Ammon's horn (tissue), 1 donor: ENCODE measurements at regions not wholly inside any gene's neighbourhood (a gene's known extent, or its start where the extent isn't known, plus 50 kb on each side); places are given as distances from the start of the nearest gene placed in this dataset.
"Not testable (repeated sequence)": the region's sequence is repeated elsewhere in the genome, so short reads cannot be mapped to it uniquely, and the experiment has no call there.

Experiments
- DNase-seq: peaks from one replicate; pipeline ENCODE4 v3.0.0-alpha.2; 2016; ENCODE audit warnings: low spot score

- DNase-seq = no peak
These were observed 71.0 kb downstream of the COQ2 start for GRCh38 chr4:83213640-83214039.

DNA sequence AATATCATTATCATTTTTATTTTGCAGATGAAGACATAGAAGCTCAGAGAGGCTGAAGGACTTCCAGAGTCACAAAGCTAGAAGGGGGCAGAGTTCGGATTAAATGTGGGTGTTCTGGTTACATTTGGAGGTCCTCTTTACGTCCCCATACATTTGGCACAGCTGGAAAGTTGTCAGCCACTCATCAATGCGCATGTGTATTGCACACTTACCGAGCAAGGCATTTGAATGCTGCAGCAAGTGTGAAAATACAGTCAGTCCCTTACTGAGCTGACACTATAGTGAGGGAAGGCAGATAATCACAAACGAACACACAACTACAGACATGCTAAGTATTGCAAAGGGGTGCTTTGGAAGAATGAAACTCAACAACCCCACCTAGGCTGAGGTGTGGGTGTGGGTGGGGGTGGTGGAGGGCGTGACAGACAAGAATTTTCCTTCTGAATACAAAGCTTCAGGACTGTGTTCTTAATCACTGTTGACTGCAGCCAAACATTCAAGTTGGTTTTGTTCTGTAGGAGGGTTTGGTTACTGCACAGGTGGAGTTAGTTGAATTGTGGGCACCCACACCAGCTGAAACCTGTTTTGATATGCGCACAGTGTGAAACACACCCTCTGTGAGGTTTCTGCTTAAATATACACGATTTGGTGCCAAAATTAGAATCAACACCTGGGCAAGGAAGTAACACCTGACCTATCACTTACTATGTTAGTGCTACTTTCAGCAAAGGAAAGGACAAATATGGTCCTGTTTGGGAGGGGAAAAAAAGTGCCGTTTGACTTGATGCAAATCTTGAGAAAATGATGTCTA is 72.4 kb downstream of the COQ2 start:
- DNase-seq = no peak

DNA sequence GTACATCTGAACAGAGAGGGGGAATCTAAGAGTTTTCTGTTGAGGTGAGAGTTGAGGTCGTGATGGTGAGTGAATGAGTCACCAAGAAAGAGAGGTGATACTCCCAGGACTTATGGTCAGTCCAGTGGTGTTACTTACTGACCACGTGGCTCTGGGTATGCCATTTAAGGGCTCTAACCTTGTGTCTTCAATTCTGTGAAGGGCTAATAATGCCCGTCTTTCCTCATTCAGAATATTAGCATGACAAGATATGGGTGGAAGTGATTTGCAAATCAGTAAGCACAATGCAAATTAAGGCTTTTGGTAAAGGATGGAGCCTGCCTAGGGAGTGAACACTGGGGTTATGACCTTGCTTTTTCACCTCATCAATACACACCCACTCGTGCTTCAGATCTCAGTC is 75.2 kb downstream of the COQ2 start:
- DNase-seq = no peak

DNA sequence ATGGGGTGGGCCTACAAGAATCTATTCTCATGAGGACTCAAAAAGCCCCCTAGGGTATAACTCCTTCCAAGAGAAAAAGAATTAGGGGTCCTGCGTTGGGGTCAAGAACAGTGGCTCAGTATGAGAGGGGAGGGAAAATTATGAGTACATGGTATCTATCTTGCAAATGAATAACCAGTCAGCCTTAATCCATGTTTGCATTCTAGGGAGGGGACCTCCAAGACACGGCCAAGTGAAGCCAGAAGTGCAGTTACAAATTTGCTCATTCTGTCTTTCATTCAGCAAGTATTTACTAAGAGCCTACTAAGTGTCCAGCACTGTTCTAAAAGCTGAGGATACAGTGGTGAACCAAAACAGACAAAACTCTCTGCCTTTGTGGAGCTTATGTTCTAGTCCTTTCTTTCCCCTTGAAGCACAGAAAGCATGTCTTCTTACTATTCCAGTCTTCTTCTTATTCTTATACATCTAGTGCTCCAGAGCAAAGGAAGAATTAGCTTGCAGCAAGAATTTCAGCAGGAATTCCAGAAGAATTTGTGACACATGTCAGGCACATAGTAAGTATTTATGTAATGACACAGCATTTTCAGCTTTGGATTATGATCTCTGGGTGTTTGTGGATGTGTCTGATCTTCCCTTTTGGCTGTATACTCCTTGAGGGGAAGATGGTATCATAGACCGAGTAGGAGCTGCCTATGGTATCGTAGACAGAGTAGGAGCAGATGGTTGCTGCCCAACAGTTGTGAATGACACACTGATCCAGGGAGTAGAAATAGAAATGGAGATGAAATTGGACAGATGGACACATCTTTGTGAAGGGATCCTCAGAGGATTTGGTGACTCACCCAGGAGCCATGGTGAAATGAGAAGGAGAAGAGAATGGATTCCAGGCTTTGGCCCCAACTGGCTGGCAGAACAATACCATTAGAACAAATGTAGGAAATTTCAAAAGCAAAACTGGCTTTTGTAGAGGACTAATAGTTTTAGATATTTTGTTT is 75.9 kb downstream of the COQ2 start:
- DNase-seq = no peak

- no peak for DNase-seq
These were observed 77.0 kb downstream of the COQ2 start for GRCh38 chr4:83207497-83208101.

- DNase-seq = no peak
These were observed 78.8 kb downstream of the COQ2 start for GRCh38 chr4:83205760-83206159.

GRCh38 chr4:83204731-83205130 is 79.9 kb downstream of the COQ2 start:
- no peak for DNase-seq

DNA sequence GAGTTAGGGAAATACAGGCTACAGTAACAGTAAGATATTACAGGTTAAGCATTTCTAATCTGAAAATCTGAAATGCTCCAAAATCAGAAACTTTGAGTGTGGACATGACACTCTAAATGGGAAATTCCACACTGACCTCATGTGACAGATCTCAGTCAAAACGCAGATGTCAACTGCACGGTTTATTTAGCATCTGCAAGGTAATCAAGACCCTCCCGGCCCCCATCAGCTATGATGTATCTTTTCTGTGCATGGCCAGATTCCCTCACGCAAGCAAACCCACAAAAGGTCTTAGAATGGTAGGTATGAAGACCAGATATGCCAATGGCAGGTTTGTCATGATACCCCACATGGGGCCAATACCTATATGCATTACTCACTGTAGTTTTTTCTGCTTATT is 82.8 kb downstream of the COQ2 start:
- DNase-seq = no peak

GRCh38 chr4:83197555-83198235 is 83.2 kb upstream of the PLAC8 start:
- DNase-seq = peak; percentile 58

DNA sequence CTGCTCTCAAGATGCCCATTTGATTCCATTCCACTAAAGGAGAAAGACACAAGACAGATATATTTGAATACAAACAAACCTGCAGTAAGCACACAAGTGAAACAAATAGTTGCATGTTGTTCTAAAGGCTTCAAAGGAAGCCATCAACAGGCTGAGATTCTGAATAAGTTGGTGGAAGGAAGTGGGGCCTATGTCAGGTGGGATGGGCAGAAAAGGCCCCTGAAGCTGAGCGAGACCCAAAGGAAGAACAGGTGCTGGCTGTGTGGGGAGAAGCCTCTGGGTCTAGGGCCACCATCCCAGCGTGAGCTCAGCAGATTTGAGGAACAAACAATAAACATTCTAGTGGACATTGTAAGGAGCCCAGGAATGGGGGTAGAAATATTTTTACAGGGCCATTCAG is 82.4 kb upstream of the PLAC8 start:
- DNase-seq = no peak

DNA sequence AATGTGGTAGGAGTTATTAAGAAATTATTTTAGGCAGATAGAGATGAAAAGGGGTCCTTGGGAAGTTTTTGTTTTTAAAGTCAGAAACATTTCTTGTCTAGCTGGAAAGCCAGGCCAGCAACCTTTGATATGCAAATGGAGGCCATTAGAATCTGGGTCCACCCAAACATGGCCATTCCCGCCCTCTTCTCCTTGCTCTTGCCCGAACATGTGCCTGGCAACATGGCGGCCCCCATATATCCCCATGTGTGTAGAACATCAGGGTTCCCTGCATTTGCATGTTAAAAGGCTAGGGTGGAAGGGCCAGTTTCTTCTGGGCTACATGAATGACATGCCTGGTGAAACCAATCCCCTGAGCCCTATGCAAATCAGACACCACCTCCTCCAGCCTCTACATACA is 80.7 kb upstream of the PLAC8 start:
- DNase-seq = no peak

- DNase-seq = not testable (repeated sequence)
These were observed 80.1 kb upstream of the PLAC8 start for GRCh38 chr4:83194588-83194987.

- DNase-seq = no peak
These were observed 78.1 kb upstream of the PLAC8 start for GRCh38 chr4:83192634-83193033.

- DNase-seq = no peak
These were observed 76.5 kb upstream of the PLAC8 start for GRCh38 chr4:83191026-83191425.

DNA sequence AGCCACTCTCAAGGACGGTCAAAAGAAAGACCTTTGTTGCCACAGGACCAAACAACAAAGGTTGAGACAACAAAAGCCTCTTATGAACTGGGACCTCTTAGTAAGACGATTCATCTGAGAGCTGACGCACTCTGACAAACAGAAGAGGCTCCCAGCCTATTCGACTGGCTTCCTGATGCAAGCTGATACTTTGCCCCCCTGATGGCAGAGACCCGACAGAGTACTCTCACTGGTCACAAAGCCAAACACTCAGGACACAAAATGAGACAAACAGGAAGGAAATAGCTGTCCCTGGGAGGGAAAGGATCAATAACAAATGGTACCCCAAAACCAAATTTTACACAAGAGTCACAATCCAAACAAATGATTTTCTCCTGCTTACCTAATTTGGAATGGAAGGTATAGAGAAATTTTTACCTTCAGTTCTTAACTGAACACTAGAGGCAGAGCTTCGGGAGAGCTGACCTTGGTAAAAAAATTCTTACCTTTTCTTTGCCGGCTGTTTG is 75.2 kb upstream of the PLAC8 start:
- no peak for DNase-seq

DNA sequence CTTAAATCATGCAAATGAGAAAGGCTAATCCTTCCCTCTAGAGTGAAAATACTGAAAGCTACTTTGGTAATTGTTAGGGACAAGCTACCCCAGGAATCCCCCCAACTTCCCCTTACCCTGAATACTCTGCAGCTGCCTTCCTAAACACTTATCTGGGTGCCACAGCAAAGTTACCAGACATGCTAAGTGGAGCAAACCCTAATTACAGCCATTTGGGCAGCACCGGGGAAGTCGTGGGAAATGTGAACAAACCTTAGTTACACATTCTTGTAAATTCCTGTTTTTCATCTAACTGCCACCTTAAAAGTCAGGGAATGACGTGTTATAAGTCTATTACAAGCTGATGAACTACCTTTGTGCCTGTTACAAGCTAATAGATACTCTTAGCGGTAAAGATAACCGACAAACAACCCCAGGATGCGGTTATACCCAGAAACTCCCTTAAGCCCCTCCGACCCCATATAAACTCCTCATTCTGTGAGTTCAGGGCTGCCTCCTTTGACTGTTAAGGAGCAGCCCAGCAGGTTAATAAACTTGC is 66.0 kb upstream of the PLAC8 start:
- DNase-seq = no peak

DNA sequence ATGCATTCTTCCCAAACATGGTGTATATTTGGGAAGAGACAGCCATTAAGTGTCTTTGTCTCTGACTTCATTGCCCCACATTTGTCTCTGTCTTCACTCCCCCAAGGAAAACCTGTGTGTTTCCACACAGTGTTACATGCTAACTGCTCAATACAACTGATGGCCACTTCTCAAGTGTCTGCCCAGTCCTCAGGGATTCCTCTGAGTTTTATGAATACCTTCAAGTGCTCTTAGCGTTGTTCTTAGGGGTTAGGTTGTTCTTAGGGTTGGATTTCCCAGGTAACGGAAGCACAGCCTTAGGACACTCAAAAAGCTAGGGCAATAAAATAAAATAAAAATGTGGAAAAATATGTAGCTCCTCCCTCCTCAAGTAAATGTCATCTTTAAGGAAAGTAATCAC is 64.7 kb upstream of the PLAC8 start:
- no peak for DNase-seq

DNA sequence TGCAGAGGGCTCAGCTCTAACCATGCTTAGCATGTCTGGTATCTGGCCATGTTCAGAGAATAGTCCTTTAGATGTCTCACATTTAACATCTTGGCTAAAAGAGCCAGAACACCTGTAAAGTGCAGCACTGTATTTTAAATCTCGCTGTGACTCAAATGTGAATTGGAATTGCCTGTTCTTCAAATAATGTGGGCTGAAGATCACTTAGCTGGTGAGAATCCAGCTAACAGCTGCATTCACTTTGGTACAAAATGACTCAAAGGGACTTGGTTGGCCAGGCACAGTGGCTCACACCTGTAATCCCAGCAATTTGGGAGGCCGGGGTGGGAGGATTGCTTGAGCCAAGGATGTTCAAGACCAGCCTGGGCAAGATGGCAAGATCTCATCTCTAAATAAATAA is 63.5 kb upstream of the PLAC8 start:
- DNase-seq = no peak

- DNase-seq = no peak
These were observed 62.7 kb upstream of the PLAC8 start for GRCh38 chr4:83177182-83177581.

DNA sequence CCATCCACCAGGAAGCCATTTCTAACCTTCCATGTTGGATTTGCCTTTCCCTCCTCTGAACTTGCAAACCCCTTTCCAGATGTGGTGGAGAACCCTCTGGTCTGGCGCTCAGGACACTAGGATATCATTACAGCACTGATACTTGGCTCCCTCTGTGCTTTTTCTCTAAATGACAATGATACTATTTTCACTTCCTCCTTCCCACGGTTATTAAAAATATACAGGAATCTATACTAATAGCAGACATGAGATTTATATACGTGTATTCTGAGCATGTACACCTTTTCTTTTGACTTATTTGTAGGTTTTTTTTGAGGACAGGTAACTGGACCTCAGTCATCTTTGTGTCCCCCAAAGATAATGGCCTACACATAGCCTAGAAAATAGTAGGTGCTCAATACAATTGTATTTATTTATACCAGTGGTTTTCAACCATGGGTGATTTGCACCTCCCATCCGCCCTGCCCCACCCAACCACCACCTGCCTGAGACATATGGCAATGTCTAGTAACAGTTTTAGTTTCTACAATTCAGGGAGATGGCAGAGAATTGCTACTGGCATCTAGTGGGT is 60.4 kb upstream of the PLAC8 start:
- no peak for DNase-seq

DNA sequence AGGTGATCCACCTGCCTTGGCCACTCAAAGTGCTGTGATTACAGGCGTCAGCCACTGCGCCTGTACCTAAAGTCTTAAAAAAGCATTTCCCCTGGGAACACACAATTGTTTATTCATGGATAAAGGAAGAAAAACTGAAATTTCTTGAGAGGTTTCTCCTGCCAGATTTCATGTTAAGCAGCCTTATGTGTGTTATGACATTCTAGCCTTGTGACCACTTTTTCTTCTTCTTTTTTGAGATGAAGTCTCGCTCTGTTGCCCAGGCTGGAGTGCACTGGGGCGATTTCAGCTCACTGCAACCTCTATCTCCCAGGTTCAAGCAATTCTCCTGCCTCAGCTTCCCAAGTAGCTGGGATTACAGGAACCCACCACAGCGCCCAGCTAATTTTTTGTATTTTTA is 57.8 kb upstream of the PLAC8 start:
- DNase-seq = no peak
